Caki2 (cell line): ENCODE measurements at regions not wholly inside any gene's neighbourhood (a gene's known extent, or its start where the extent isn't known, plus 50 kb on each side); places are given as distances from the start of the nearest gene placed in this dataset.

Experiments used
- DNase-seq: peaks from one replicate; pipeline ENCODE4 v3.0.0-alpha.2; 2015; ENCODE audit warnings: low read depth
- in situ Hi-C: cut with HindIII; loops from 2 replicates; pipeline ENCODE4 v1.10.0; 2016; ENCODE audit warnings: low sequenced_read_pairs, low pct_unique_long_range_greater_than_20kb, mixed read lengths

GRCh38 chr6:5946701-5947100, 60.0 kb downstream of the NRN1 start:
- DNase-seq = no peak
- in situ Hi-C loops = no loop called here

DNA sequence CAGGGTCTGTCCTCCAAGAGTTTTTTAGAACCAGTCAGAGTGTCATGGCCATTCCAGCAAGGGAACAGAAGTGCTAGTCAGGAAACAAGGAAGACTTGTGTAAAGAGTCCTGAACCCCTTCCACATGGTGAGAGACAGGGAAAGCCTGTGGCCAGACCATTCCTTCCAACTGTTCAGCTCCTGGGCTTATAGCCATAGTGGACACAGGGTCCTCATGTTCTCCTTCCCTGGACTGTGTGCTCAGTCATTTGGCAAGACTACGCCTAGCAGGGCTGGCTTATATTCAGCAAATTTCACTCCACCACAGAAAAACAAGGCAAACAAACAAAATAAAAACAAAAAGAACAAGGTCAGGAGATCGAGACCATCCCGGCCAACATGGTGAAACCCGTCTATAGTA, 60.5 kb downstream of the NRN1 start:
- in situ Hi-C loops = no loop called here
- DNase-seq = no peak

DNA sequence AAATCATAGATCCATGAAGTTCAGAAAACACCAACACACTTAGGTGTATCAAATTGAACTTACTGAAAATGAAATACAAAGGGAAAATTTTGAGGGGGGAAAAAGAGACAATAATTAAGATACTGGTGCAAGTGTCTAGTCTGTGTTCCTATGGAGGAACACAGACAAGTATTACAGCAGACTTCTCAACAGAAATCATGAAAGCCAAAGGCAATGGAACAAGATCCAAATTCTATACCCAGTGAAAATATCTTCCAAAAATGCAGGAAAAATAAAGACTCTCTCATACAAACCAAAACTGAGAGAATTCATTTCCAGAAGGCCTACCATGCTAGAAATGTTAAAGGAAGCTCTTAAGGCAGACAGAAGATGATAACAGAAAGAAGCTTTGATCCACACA, 63.1 kb downstream of the NRN1 start:
- in situ Hi-C loops = no loop called here
- no peak for DNase-seq

GRCh38 chr6:5942591-5942990, 64.1 kb downstream of the NRN1 start:
- no peak for DNase-seq
- in situ Hi-C loops = no loop called here

DNA sequence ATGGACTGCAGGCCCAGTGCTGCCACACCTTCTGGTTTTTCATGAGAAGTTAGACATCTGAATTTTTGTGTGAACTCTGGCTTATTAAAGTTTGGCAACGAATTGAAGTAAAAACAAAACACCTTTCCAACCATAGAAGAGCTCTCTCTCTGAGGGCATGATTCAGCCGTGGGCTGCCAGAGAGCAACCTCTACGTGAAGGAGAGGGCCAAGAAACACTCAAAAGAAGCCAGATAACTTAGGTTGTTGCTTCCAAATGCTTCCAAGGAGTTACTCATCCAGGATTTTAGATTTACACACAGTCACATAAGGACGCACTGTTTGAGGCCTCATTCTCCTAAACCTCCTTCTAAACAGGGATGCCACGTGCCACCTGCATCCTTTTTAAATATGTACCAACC, 65.5 kb downstream of the NRN1 start:
- DNase-seq = no peak
- in situ Hi-C loops = no loop called here

DNA sequence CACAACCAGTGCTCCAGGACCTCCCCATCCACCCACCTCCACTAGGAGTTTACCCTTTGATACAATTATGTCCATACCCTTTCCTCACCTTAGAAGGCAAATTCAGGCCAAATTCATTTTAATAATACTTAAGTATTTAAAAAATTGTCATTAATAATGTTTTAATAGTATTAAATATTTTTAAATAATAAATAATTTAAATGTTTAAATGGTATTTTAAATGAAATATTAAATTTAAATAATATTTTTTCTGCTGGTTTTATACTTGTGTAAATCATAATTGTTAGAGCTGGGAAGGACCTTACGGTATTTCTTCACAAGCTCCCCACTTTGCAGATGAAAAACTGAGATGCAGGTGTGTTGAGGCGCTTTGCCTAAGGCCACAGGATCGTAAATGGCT, 67.8 kb downstream of the NRN1 start:
- no peak for DNase-seq
- in situ Hi-C loops = no loop called here

GRCh38 chr6:5937936-5938706, 68.6 kb downstream of the NRN1 start:
- no peak for DNase-seq
- in situ Hi-C loops = no loop called here

- in situ Hi-C loops = no loop called here
- no peak for DNase-seq
Measured at GRCh38 chr6:5937169-5937909, 69.4 kb downstream of the NRN1 start.

- DNase-seq = no peak
- in situ Hi-C loops = no loop called here
Measured at GRCh38 chr6:5936631-5937030, 70.1 kb downstream of the NRN1 start.

- no peak for DNase-seq
- in situ Hi-C loops = no loop called here
Measured at GRCh38 chr6:5936140-5936539, 70.6 kb downstream of the NRN1 start.

DNA sequence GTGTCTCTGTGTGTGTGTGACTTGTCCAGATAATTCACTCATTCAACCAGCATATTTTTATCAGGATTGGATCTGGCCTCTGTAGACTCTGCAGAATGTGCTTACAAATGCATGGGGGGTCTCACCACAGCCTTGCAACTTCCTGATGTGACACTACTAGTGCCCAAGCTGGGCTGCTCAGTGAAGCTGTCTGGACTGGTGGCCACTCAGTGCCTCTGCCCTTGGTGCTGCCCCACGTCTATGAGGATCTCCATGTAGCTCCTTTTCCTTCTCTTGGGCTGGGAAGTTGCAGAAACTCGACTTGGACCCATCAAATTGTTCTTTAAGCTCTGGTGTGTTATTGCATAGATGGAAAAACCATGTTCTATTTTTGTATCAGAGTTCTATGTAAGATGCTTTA, 75.8 kb downstream of the NRN1 start:
- in situ Hi-C loops = no loop called here
- DNase-seq = no peak

- no peak for DNase-seq
- in situ Hi-C loops = no loop called here
Measured at GRCh38 chr6:5930143-5930770, 76.5 kb downstream of the NRN1 start.

- DNase-seq = no peak
- in situ Hi-C loops = no loop called here
Measured at GRCh38 chr6:5923840-5924239, 82.9 kb downstream of the NRN1 start.

GRCh38 chr6:5922230-5922629, 84.5 kb downstream of the NRN1 start:
- in situ Hi-C loops = no loop called here
- no peak for DNase-seq

DNA sequence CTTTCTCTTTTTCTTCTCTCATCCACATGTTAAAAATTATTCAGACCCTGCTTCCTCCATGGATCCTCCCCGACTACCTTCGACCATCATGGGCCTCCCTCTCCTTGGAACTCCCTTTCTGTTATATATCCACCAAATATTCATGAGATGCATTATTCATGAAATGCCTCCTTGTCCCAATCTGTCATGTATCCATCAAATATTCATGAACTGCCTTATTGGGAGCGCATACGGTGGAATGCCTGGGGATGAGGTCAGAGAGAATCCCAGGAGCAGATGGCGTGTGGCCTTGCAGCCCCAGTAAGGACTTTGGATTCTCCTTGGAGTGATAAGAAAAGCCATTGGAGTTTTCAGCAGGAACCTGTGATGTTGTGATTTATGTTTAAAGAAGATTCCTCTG, 97.0 kb downstream of the NRN1 start:
- in situ Hi-C loops = no loop called here
- DNase-seq = no peak

- in situ Hi-C loops = no loop called here
- DNase-seq = no peak
Measured at GRCh38 chr6:5906842-5907241, 99.9 kb downstream of the NRN1 start.

DNA sequence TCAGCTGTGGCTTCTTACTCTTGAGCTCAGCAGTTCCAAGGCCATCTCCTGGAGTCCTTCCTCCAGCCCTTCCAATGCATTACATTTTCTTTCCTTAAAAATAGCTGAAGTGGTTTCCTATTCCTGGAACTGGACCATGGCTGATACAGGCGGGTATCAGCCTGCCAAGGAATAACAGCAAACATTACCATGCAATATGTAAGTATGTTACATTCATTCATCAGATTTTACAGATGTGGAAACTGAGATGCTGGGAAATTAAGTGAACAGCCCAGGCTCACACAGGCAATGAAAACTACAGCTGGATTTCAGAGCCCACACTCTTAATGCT, 100.4 kb downstream of the NRN1 start:
- in situ Hi-C loops = no loop called here
- no peak for DNase-seq

DNA sequence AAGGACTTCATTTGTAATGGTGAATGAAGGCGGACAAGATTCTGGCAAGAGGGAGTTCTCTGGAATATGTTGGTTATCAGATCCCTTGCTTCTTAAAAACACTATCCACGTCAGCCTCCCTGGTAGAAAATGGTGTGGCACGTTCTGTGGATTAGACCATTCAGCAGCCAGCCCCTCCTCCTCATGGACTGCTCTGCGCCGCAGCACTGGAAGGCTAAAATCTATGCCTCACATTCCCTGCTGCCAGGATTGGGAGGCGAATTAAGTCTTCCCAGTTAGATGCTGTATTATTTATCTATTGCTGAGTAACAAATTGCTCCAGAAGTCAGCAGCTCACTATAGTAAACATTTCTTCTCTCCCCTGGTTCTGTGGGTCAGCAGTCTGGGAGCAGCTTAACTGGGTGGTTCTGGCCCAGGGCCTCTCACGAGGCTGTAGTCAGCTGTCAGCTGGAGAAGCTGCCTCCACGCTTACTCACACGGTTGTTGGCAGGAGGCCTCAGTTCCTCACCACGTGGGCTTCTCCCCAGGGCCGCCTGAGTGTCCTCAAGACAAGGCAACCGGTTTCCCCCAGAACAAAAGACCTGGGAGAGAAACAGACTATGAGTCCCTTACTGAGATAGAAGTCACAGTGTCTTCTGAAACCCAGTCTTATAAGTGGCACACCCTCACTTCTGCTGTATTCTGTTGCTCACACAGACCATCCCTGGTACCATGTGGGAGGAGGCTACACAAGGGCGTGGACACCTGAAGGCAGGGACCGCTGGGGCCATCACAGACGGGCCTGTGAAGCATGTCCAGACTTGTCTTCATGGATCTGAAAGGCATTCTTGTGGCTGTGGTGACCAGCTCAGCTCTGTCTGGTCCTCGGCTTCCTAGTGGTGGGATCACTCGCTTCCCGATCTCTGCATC, 101.0 kb downstream of the NRN1 start:
- in situ Hi-C loops = no loop called here
- no peak for DNase-seq

DNA sequence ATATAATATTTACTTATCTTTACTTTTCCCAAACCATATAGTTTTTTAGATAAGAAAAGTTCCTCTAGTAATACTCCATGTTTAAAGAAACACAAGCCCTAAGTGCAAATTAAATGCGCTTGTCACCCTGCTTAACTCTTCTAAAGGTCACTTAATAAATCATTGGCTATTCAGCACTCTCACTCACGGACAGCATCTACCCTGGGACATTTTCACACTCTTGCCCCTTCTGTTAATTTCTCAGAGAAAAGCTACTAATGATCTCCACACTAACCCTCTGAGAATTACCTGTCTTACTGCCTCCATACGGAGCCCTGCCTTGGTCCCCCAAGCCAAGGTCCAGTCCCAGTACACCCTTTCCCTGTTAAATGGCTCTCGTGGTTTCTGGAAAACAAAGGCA, 102.2 kb downstream of the NRN1 start:
- DNase-seq = no peak
- in situ Hi-C loops = no loop called here
